Myocyte (in vitro differentiated cells): ENCODE measurements at regions not wholly inside any gene's neighbourhood (a gene's known extent, or its start where the extent isn't known, plus 50 kb on each side); places are given as distances from the start of the nearest gene placed in this dataset.

ENCODE experiments used
- DNase-seq: peaks from one replicate; pipeline ENCODE4 v3.0.0-alpha.2; 2012; ENCODE audit warnings: low read depth

GRCh38 chr3:168596175-168596823 is 500.6 kb upstream of the GOLIM4 start:
- no peak for DNase-seq

DNA sequence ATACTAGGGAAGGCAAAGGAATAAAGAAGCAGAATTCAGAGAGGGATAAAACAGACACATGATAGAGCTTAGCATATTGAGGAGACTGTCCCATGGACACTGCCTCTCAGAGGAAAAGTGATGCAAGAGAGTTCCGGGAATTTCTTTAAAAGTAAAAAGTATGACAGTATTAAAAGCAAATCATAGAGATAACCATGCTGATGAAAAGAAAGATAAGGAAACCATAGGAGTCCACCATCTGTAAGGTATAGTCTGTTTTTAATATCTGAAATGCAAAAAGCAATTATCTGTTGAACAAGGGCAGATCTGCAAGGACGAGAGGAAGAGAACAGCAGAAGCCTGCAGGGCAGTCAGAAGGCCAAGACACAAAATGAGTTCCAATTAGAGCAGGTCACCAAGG is 495.9 kb upstream of the GOLIM4 start:
- DNase-seq, result no peak

DNA sequence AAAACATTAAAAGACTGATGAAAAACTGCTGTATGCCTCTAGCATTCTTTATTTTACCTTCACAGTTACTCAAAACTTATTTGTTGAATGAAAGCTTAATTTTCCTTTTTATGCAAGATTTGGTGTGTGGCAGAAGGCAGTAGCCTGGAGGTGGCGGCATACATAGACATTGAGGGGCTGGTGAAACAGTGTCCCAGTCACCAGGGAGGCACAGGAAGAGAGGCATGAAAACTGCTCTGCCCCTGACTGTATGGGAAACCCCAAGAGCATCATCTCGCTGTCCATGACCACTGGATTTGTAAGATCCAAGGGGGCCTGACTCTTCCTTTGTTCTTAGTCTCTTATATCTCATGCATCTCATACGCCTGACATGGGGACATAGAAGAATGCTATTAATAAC is 493.7 kb upstream of the GOLIM4 start:
- no peak for DNase-seq

GRCh38 chr3:168585544-168585943 is 489.8 kb upstream of the GOLIM4 start:
- no peak for DNase-seq

GRCh38 chr3:168583977-168584376 is 488.3 kb upstream of the GOLIM4 start:
- no peak for DNase-seq

GRCh38 chr3:168582503-168582902 is 486.8 kb upstream of the GOLIM4 start:
- no peak for DNase-seq

DNA sequence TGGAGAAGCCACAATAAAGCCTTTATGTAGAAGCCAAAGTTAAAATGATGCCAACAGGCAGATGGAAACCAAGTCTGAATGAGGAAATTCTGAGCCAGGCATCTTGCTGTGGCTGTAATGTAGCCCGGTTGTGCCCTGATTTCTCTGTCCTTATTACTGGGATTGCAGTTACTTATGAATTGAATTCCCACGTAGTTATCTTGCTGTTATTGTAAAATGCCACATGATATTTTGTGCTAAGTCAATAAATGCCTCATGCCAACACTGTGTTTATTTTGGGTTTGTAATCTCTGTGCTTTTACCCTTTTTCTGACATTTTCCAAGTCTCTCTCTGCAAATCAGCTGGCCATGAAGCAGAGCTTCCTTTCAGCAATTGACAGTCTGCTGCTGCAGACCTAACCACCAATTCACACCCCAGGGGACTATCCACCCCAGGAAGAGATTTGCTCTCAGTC is 486.1 kb upstream of the GOLIM4 start:
- DNase-seq, result no peak

GRCh38 chr3:168579010-168579409 is 483.3 kb upstream of the GOLIM4 start:
- no peak for DNase-seq

- no peak for DNase-seq
Observed at GRCh38 chr3:168575750-168576149, 480.0 kb upstream of the GOLIM4 start.

DNA sequence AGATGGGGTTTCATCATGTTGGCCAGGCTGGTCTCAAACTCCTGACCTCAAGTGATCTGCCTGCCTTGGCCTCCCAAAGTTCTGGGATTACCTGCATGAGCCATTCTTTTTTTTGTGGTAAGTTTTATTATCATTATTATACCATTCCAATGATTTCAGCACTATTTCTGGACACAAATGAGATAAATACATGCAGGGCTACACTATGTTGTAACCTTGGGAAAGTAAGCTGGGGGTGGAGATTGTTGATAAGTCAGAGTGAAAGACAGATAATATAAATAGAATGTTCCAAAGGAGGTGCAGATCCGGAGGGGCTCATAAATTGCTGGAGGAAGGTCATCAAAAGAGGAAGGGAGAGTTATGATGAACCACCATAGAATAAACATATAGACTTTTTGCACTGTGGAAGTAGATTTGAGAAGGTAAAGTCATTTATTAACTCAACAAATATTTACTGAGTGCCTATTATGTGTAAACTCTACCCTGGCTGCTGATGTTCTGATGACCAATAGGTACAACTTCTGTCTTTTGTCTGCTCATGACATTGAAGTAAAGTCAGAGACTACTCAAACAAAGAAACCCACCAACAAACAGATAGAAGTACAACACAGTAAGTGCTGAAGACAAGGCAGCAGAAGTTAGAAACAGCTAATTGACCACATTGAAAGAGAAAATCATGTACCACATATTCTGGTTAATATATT is 478.9 kb upstream of the GOLIM4 start:
- DNase-seq, result no peak

GRCh38 chr3:168570404-168571155 is 474.9 kb upstream of the GOLIM4 start:
- DNase-seq, result no peak

DNA sequence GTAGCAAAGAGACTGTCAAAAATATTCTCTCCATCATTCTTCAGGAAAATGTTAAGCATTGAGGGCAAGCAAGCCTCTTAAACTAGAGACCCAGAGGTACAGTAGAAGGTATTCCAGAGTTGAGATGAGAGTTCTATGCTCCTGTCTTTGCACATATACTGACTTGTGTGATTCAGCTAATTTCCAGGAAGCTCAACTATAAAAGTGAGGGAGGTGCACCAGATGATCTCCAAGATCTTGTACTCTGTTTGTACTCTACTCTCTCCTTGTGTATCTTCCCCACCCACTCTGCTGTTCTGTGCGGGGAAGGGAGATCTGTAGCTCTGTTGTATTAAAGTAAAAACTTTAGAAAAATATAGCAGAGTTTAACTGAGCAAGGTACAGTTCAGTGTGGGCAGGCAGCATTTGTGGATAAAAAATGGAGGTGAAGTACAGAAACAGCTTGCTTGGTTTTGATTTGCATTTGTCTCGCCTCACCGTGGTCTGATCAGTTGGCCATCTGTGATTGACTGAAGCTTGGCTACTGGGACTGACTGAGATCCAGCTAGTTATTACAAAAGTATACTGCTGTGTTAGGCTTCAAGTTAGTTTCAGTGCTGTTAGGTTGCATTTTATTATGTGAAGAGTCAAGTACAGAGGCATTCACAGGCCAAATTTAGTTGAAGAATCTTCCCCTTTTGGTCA is 463.1 kb upstream of the GOLIM4 start:
- no peak for DNase-seq

GRCh38 chr3:168552251-168552650 is 456.5 kb upstream of the GOLIM4 start:
- no peak for DNase-seq

GRCh38 chr3:168548719-168549118 is 453.0 kb upstream of the GOLIM4 start:
- no peak for DNase-seq

DNA sequence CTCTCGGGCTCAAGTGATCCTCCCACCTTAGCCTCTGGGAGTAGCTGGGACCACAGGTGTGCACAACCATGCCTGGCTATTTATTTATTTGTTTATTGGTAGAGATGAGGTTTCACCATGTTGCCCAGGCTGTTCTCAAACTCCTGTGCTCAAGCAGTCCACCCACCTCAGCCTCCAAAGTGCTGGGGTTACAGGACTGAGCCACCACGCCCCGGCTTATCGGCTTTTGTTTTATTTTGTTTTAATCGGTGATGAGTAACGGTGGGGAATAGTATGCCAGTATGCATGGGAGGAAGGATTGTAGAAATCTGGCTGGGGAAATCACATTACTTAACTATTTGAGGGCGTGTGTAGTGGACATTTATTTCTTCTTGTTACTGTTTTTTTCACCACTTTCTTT is 451.0 kb upstream of the GOLIM4 start:
- DNase-seq, result no peak

DNA sequence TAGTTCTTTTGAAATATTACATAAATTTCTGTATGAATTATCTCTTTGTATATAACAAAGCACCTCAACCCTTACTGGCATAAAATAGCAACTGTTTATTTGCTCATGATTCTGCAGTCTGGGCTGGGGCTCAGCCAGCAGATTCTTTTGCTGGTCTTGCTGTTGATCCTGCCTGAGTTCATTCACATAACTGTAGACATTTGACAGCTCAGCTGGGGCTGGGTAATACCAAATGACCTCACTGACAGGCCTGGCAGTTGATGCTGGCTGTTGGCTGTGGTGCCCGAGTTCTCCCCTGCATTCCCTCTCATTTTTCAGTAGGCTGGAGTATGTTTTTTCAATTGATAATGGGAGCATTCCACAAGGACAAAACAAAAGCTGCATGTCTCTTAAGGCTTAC is 449.9 kb upstream of the GOLIM4 start:
- peak; percentile 26 for DNase-seq

DNA sequence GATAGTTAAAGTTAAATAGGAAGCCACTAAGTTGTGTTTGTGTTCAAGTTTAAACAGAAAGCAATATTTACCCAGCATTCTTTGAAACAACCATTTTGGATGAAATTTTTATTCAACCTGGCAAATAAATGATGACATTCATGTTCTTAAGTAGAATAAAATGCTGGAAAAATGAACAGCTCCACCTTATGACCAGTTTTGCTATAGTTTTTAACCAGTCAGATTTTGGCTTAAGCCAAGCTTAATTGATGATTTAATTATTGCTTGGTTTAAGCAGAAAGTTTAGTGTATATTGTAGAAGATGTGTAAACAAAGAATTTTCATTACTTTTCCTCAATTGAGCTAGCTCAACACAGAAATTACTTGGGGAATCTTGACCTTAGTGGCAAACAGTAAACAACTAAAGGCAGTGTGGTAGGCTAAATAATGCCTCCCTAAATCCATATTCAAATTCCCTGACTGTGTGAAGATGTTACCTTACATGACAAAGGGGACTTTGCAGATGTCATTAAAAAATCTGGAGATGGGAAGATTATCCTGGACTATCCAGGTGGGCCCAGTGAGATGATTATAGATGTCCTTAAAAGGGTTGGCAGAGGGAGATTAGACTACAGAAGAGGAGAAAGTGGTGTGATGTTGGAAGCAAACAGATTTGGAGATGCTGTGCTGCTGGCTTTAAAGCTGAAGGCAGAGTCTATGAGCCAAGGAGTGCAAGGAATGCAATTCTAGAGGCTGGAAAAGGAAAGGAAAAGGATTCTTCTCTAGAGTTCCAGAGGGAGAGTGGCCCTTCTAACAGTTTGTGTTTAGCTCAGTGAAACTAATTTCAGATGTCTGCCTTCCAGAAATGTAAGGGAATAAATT is 448.6 kb upstream of the GOLIM4 start:
- DNase-seq, result no peak

- no peak for DNase-seq
Observed at GRCh38 chr3:168540726-168541125, 445.0 kb upstream of the GOLIM4 start.

GRCh38 chr3:168539909-168540308 is 444.2 kb upstream of the GOLIM4 start:
- no peak for DNase-seq

- DNase-seq, result no peak
Observed at GRCh38 chr3:168534761-168535160, 439.0 kb upstream of the GOLIM4 start.

DNA sequence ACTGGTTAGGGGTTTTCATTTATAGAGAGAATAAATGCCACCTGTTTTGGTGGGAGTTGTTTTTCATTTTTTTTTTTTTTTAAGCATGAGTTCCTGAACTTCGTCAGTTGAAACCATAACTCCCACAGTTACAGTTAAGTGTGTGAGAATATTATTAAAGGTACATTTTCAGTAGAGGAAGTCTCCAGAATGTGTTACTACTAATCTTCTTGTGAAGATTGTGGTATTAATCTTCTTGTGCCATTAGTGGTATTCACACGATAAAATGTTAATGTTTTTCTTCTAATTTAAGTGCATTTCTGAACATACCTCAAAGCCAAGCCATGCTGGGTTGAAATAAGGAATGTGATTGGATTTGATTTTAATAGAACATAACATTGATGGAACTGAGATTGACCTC is 437.9 kb upstream of the GOLIM4 start:
- DNase-seq, result no peak
